ENCODE measurements at regions not wholly inside any gene's neighbourhood (a gene's known extent, or its start where the extent isn't known, plus 50 kb on each side); places are given as distances from the start of the nearest gene placed in this dataset.

DNA sequence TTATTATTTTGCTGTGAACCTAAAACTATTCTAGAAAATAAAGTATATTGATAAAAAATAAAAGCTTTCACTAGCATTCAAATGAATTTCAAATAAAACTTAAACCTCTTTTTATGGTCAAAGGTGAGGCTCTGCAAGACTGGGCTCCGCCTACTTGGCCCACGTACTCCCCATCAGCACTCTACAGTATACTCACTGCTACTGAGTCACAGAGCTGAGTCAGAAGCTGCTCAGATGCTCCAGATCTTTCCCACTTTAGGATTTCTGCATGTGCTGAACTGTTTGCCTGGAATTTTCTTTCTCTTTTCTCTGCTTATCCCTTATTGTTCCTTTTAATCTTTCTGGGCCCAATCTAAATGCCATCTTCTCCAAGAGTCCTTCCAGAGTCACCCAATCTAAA, 331.9 kb upstream of the CCNG1 start:
- DNase-seq (ENCODE audit: low read depth, low spot score) = no peak
- dilution Hi-C loops (cut with MboI; ENCODE audit: extremely low pct_ligation_motif_present, low sequenced_read_pairs) = no loop called here
- Histone ChIP-seq H3K9me3 (ENCODE audit: control insufficient read depth, low read depth, low read length) (no peaks in the 10 kb centered on the region), H3K4me1 (ENCODE audit: control insufficient read depth, extremely low read depth, insufficient read depth, low read length) (no peaks in the 10 kb centered on the region), H3K27me3 (ENCODE audit: control insufficient read depth, extremely low read depth, insufficient read depth, low read length) (no peaks in the 10 kb centered on the region), H3K36me3 (ENCODE audit: control insufficient read depth in 2 of 2, extremely low read depth in 1 of 2, insufficient read depth in 2 of 2, low read length in 2 of 2) (no peaks in the 10 kb centered on the region), H3K4me3 (ENCODE audit: control insufficient read depth in 2 of 3, extremely low read depth in 1 of 3, insufficient read depth in 2 of 3, low read depth in 1 of 3, low read length in 3 of 3) (no peak overlapping the region), H2AFZ (ENCODE audit: control insufficient read depth, low read length) (no peak overlapping the region), H3K79me2 (ENCODE audit: control insufficient read depth, insufficient read depth, low read length) (no peaks in the 10 kb centered on the region), H4K20me1 (ENCODE audit: control insufficient read depth, extremely low read depth, insufficient read depth, low read length) (no peaks in the 10 kb centered on the region), H3K27ac (ENCODE audit: control insufficient read depth, insufficient read depth, low read length) (no peak overlapping the region), H3K9ac (ENCODE audit: control insufficient read depth, extremely low read depth, insufficient read depth, low read length) (no peak overlapping the region), H3K4me2 (ENCODE audit: control insufficient read depth, extremely low read depth, insufficient read depth, low read depth, low read length) (no peak overlapping the region), H3K9me1 (ENCODE audit: control insufficient read depth, extremely low read depth, insufficient read depth, low read length) (no peaks in the 10 kb centered on the region)
- FAIRE-seq = no peak
- TF ChIP-seq EZH2 (IDR thresholded peaks at IDR 0.05; ENCODE audit: low read length) = no peak
- TF ChIP-seq, protein P1, sequence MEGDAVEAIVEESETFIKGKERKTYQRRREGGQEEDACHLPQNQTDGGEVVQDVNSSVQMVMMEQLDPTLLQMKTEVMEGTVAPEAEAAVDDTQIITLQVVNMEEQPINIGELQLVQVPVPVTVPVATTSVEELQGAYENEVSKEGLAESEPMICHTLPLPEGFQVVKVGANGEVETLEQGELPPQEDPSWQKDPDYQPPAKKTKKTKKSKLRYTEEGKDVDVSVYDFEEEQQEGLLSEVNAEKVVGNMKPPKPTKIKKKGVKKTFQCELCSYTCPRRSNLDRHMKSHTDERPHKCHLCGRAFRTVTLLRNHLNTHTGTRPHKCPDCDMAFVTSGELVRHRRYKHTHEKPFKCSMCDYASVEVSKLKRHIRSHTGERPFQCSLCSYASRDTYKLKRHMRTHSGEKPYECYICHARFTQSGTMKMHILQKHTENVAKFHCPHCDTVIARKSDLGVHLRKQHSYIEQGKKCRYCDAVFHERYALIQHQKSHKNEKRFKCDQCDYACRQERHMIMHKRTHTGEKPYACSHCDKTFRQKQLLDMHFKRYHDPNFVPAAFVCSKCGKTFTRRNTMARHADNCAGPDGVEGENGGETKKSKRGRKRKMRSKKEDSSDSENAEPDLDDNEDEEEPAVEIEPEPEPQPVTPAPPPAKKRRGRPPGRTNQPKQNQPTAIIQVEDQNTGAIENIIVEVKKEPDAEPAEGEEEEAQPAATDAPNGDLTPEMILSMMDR (optimal IDR thresholded peaks at IDR 0.05 in 1 of 3, IDR thresholded peaks at IDR 0.05 in 1 of 3, conservative IDR thresholded peaks at IDR 0.05 in 1 of 3; ENCODE audit: extremely low read depth in 1 of 3, insufficient read depth in 2 of 3, low read length in 3 of 3) = no peak

DNA sequence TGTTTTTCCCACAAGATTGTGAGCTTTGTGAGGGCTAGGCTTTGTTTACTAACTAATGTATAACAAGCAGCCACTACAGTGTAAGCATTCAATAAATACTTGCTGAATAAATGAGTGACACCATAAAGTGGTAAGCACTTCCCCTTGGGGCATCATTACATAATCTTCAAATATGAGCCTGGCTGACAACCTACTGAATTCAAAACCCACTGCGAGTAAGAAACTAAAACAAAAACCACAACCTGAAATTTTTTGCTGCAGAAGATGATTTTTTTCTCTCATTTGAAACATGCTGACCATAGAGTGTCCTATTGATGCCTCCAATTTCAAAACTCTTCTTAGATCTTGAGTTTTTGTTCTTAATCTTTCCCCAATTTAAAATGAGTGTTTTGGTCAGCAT, 331.3 kb upstream of the CCNG1 start:
- no peak for DNase-seq (ENCODE audit: low read depth, low spot score)
- Histone ChIP-seq H3K4me2 (ENCODE audit: control insufficient read depth, extremely low read depth, insufficient read depth, low read depth, low read length) (no peak overlapping the region), H3K9me3 (ENCODE audit: control insufficient read depth, low read depth, low read length) (no peaks in the 10 kb centered on the region), H4K20me1 (ENCODE audit: control insufficient read depth, extremely low read depth, insufficient read depth, low read length) (no peaks in the 10 kb centered on the region), H2AFZ (ENCODE audit: control insufficient read depth, low read length) (no peak overlapping the region), H3K9me1 (ENCODE audit: control insufficient read depth, extremely low read depth, insufficient read depth, low read length) (no peaks in the 10 kb centered on the region), H3K27ac (ENCODE audit: control insufficient read depth, insufficient read depth, low read length) (no peak overlapping the region), H3K4me1 (ENCODE audit: control insufficient read depth, extremely low read depth, insufficient read depth, low read length) (no peaks in the 10 kb centered on the region), H3K4me3 (ENCODE audit: control insufficient read depth in 2 of 3, extremely low read depth in 1 of 3, insufficient read depth in 2 of 3, low read depth in 1 of 3, low read length in 3 of 3) (no peak overlapping the region), H3K9ac (ENCODE audit: control insufficient read depth, extremely low read depth, insufficient read depth, low read length) (no peak overlapping the region), H3K79me2 (ENCODE audit: control insufficient read depth, insufficient read depth, low read length) (no peaks in the 10 kb centered on the region), H3K27me3 (ENCODE audit: control insufficient read depth, extremely low read depth, insufficient read depth, low read length) (no peaks in the 10 kb centered on the region), H3K36me3 (ENCODE audit: control insufficient read depth in 2 of 2, extremely low read depth in 1 of 2, insufficient read depth in 2 of 2, low read length in 2 of 2) (no peaks in the 10 kb centered on the region)
- TF ChIP-seq, protein P1 (optimal IDR thresholded peaks at IDR 0.05 in 1 of 3, IDR thresholded peaks at IDR 0.05 in 1 of 3, conservative IDR thresholded peaks at IDR 0.05 in 1 of 3; ENCODE audit: extremely low read depth in 1 of 3, insufficient read depth in 2 of 3, low read length in 3 of 3) = no peak
- no peak for TF ChIP-seq EZH2 (IDR thresholded peaks at IDR 0.05; ENCODE audit: low read length)
- FAIRE-seq = no peak
- dilution Hi-C loops (cut with MboI; ENCODE audit: extremely low pct_ligation_motif_present, low sequenced_read_pairs) = no loop called here

All from keratinocyte (primary cell).